ENCODE measurements at regions not wholly inside any gene's neighbourhood (a gene's known extent, or its start where the extent isn't known, plus 50 kb on each side); places are given as distances from the start of the nearest gene placed in this dataset.
"Not testable (repeated sequence)": the region's sequence is repeated elsewhere in the genome, so short reads cannot be mapped to it uniquely, and the experiment has no call there.

GRCh38 chr13:105846923-105847322 lies 688.5 kb downstream of the EFNB2 start:
- TF ChIP-seq, protein P1, sequence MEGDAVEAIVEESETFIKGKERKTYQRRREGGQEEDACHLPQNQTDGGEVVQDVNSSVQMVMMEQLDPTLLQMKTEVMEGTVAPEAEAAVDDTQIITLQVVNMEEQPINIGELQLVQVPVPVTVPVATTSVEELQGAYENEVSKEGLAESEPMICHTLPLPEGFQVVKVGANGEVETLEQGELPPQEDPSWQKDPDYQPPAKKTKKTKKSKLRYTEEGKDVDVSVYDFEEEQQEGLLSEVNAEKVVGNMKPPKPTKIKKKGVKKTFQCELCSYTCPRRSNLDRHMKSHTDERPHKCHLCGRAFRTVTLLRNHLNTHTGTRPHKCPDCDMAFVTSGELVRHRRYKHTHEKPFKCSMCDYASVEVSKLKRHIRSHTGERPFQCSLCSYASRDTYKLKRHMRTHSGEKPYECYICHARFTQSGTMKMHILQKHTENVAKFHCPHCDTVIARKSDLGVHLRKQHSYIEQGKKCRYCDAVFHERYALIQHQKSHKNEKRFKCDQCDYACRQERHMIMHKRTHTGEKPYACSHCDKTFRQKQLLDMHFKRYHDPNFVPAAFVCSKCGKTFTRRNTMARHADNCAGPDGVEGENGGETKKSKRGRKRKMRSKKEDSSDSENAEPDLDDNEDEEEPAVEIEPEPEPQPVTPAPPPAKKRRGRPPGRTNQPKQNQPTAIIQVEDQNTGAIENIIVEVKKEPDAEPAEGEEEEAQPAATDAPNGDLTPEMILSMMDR (IDR thresholded peaks at IDR 0.05; ENCODE audit: low read depth, low read length), result no peak
- TF ChIP-seq MYC (IDR thresholded peaks at IDR 0.05; ENCODE audit: low read depth, low read length) (no peak), POLR2A (IDR thresholded peaks at IDR 0.05; ENCODE audit: extremely low read depth, insufficient read length) (no peak)
- TF ChIP-seq, protein P2, sequence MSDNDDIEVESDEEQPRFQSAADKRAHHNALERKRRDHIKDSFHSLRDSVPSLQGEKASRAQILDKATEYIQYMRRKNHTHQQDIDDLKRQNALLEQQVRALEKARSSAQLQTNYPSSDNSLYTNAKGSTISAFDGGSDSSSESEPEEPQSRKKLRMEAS (IDR thresholded peaks at IDR 0.05; ENCODE audit: low read depth, low read length), result no peak
- no peak overlapping the region for H3K4me3 ChIP-seq (ENCODE audit: low read depth, low read length)
- no peak for DNase-seq (ENCODE audit: low read depth)

DNA sequence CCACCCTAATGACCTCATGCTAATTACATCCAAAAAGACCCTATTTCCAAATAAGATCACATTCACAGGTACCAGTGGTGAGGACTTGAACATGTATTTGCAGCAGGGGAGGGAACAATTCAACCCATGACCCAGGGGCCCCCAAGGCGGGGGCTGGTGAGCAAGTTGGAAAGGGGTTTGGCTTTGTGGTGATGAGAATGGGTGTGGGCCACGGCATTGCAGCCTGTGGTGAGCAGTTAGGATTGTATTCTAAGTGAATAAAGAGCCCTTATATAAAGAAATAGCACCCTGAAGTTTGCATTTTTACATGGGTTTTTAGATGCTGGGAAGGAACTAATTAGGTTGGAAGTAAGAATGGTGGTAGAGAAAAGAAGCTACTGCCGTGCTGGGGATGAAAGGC lies 694.2 kb downstream of the EFNB2 start:
- DNase-seq (ENCODE audit: low read depth), result no peak
- no peak overlapping the region for H3K4me3 ChIP-seq (ENCODE audit: low read depth, low read length)
- TF ChIP-seq, protein P1 (IDR thresholded peaks at IDR 0.05; ENCODE audit: low read depth, low read length), result no peak
- TF ChIP-seq, protein P2 (IDR thresholded peaks at IDR 0.05; ENCODE audit: low read depth, low read length), result no peak
- TF ChIP-seq MYC (IDR thresholded peaks at IDR 0.05; ENCODE audit: low read depth, low read length) (no peak), POLR2A (IDR thresholded peaks at IDR 0.05; ENCODE audit: extremely low read depth, insufficient read length) (no peak)

- H3K4me3 ChIP-seq (ENCODE audit: low read depth, low read length), result no peak overlapping the region
- TF ChIP-seq, protein P1 (IDR thresholded peaks at IDR 0.05; ENCODE audit: low read depth, low read length), result no peak
- no peak for TF ChIP-seq MYC (IDR thresholded peaks at IDR 0.05; ENCODE audit: low read depth, low read length)
- TF ChIP-seq, protein P2 (IDR thresholded peaks at IDR 0.05; ENCODE audit: low read depth, low read length), result no peak
- TF ChIP-seq POLR2A (IDR thresholded peaks at IDR 0.05; ENCODE audit: extremely low read depth, insufficient read length), result no peak
- DNase-seq (ENCODE audit: low read depth), result no peak
These were observed 697.2 kb downstream of the EFNB2 start for GRCh38 chr13:105838231-105838630.

- not testable (repeated sequence) for DNase-seq (ENCODE audit: low read depth); H3K4me3 ChIP-seq (ENCODE audit: low read depth, low read length)
These were observed 698.2 kb downstream of the EFNB2 start for GRCh38 chr13:105837295-105837694.

- DNase-seq (ENCODE audit: low read depth), result no peak
- no peak overlapping the region for H3K4me3 ChIP-seq (ENCODE audit: low read depth, low read length)
- no peak for TF ChIP-seq POLR2A (IDR thresholded peaks at IDR 0.05; ENCODE audit: extremely low read depth, insufficient read length)
- no peak for TF ChIP-seq MYC (IDR thresholded peaks at IDR 0.05; ENCODE audit: low read depth, low read length)
- TF ChIP-seq, protein P1 (IDR thresholded peaks at IDR 0.05; ENCODE audit: low read depth, low read length), result no peak
- TF ChIP-seq, protein P2 (IDR thresholded peaks at IDR 0.05; ENCODE audit: low read depth, low read length), result no peak
These were observed 704.6 kb downstream of the EFNB2 start for GRCh38 chr13:105830821-105831220.

GRCh38 chr13:105827111-105827809 lies 708.2 kb downstream of the EFNB2 start:
- no peak for DNase-seq (ENCODE audit: low read depth)
- H3K4me3 ChIP-seq (ENCODE audit: low read depth, low read length), result no peak overlapping the region
- TF ChIP-seq POLR2A (IDR thresholded peaks at IDR 0.05; ENCODE audit: extremely low read depth, insufficient read length), result no peak

DNA sequence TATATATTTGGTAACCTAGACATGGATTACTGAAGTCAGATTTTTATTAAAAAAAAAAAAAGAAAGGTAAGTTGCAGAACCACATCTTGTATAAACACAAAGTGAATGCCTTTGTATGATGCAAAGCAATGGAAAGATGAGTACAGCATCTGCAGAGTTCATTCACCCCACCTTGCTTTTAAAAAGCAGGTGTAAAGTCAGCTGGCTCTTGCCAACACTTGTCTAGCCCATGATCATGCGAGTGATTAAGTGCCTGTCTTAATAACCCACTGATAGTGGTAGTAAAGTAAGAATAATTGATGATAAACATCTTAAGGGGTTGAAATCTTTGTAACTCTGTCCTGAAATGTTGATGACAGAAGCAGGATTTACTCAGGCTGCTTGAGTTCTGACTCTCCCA lies 710.4 kb downstream of the EFNB2 start:
- no peak for DNase-seq (ENCODE audit: low read depth)
- H3K4me3 ChIP-seq (ENCODE audit: low read depth, low read length), result no peak overlapping the region
- TF ChIP-seq, protein P1 (IDR thresholded peaks at IDR 0.05; ENCODE audit: low read depth, low read length), result no peak
- TF ChIP-seq, protein P2 (IDR thresholded peaks at IDR 0.05; ENCODE audit: low read depth, low read length), result no peak
- no peak for TF ChIP-seq MYC (IDR thresholded peaks at IDR 0.05; ENCODE audit: low read depth, low read length)
- no peak for TF ChIP-seq POLR2A (IDR thresholded peaks at IDR 0.05; ENCODE audit: extremely low read depth, insufficient read length)

All from NB4 (cell line).